Skin of body (tissue), 2 donors: ENCODE measurements at regions not wholly inside any gene's neighbourhood (a gene's known extent, or its start where the extent isn't known, plus 50 kb on each side); places are given as distances from the start of the nearest gene placed in this dataset. TPM values are rescaled to one million over a fixed set of nuclear protein-coding genes. Genes with fewer than 3 reads are reported as not detected.

Source experiments
- DNase-seq: peaks from one replicate; lab custom pipeline; 2025; lab: John Stamatoyannopoulos, UW
- small RNA-seq: library from RNA; depleted of rRNA; stranded (forward); fragments of <200 nt; gene quantifications from one replicate; pipeline ENCODE3, GENCODE V24; 2014; ENCODE audit warnings: low replicate concordance

- no peak for DNase-seq
Measured at GRCh38 chr3:181081930-181082329, 92.4 kb upstream of the DNAJC19 start.

DNA sequence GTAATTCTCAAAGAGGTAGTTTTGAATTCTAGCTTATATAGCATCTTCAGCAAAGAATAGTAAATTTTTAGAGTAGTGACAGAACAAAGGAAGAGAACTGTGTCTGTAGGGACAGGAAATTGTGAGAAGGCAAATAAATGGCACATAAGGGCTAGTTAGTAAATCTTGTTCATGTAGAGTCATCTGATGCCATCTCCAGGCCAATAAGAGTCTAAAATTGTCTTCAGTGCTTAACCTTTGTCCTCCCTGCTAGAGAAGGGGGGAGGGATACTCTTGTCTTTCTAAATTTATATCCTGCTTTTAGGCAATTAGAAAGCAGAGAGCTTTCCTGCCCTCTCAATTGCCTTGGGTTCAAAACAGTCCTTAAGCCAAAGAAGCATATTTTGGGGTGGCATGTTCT is 87.0 kb upstream of the DNAJC19 start:
- no peak for DNase-seq

DNA sequence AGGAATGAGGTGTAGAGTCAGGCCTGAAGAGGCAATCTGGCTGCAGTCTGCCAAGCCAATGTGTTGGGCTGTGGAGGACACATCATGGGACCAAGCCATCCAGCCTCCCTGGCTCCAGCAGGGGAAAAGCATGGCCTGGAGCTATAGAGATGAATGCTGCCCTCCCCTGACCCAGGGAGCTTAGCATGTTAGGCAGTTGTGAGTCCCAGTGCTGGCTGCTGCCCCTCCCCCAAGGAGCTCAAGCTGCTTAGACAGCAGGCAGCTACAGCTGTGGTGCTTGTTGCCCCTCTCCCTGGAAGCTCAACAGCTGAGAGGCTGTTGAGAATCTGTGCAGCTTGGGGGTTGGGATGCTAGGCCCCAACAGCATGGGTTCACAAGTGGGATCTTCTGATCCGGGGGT is 85.6 kb upstream of the DNAJC19 start:
- DNase-seq = no peak

GRCh38 chr3:181066143-181067087 is 76.9 kb upstream of the DNAJC19 start:
- DNase-seq = no peak

DNA sequence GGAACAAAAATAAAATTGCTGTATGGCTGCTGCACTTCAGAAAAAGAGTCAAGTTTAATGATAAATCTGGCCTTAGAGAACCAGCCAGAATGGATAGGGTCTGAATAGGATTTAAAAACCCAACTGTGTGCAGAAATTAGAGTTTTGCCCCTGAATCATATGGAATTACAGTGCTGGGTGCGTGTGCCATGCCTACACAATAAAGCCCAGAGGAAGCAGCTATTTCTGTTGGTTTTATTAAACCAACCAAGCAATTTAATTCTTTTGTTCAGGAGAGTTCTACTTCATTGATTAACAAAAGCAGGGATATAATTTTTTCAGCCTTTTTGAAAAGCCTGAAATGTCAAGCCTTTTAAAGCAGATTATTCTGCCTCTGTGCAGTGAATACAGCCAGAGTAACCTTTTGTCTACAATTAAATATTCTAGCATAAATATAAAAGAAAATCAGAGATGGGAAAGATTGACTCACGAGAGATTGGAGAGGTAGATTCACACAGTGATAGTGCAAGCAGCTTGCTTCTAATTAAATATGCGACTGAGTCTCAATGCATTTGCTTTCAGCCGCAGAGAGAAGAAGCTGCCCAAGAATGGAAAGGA is 66.7 kb upstream of the DNAJC19 start:
- no peak for DNase-seq

DNA sequence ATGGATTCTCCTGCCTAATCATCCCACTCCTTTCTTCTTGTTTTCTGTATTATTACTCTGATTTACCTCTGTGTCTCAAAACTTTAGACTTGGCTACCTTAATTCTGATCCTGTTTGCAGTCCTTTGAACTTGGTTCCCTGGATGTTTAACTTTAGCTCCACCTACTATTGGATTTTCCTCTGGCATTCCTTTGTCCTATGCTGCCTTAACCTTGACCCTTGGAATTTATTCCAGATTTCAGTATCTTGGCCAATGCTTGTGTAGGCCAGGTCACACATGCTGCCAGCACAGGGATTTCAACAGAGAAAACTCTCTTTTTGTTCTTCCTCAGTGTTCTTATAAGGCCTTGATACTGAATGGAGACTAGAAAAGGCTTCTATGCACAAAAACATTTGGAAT is 65.0 kb upstream of the DNAJC19 start:
- no peak for DNase-seq

DNA sequence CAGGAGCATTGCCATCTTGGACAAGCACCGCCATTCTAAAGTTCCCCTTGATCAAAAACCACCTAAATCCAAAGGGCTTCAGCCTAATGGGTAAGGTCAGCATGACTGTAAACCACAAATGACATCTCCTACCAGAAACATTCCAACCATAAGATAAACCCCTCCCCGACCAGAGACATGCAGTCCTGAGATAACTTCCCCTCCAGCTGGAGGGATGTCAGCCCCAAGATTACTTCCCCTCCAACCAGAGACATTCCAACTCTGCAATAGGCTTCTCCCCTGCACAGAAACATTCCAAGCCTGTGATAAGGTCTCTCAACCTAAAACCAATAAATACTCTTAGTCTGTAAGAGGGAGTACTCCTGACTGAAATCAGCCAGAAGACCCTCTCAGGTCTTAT is 62.7 kb upstream of the DNAJC19 start:
- DNase-seq = no peak

DNA sequence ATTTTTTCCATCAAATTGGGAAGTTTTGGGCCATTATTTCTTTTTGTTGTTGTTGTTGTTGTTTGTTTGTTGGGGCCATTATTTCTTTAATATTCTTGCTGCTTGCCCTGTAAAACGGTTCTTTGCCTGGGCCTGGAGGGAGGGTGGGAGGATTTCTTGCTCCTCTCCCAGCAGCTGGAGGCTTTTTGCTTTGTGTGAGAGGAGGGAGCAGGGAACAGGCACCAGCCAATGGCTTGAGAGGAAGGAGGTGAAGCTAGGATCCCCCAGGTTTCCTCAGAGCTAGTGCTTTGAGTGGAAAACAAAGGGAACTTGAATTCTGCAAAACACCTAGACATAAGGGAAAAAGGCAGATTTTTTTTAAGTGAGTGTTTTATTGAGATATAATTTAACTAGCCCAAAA is 61.2 kb upstream of the DNAJC19 start:
- DNase-seq = no peak

DNA sequence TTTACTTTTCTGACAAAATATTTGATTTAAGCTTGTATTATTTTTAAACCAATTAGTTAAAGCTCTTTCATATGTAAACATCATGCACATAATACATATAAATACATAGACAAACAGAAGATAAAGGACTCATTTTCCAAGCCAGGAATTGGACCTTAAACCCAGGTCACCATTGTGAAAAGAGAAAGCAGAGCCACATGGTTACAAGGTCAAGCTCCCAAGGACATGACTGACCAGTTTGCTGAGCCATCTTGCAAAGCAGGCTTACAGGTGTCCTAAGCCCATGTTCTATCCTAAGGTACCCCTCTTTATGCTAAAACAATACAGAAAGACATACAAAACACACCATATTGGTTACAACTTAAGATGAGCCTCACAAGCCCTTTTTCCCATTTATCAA is 50.5 kb upstream of the DNAJC19 start:
- DNase-seq = no peak

Small RNA genes lying in the stretch of these regions (small RNA-seq; reads per million reads assigned to genes)
- gene AC083904.1 = not detected
- not detected for gene RNU6-4P
